Panc1 (cell line): ENCODE measurements at regions not wholly inside any gene's neighbourhood (a gene's known extent, or its start where the extent isn't known, plus 50 kb on each side); places are given as distances from the start of the nearest gene placed in this dataset.

Experiments used
- POLR2AphosphoS5 ChIP-seq: IDR thresholded peaks from 2 replicates; pipeline ENCODE4 v1.6.1; 2012; ENCODE audit warnings: mild to moderate bottlenecking, low read depth, low read length, moderate library complexity
- SIN3A ChIP-seq: IDR thresholded peaks from 2 replicates; pipeline ENCODE4 v1.6.1; 2012; ENCODE audit warnings: low read depth, mild to moderate bottlenecking, low read length, moderate library complexity, borderline replicate concordance; ENCODE audit not compliant: insufficient read depth
- TF ChIP-seq, protein P1 (sequence below): fragments of 450-650 bp; IDR thresholded peaks from 2 replicates; pipeline ENCODE4 v1.5.1; 2017; ENCODE audit warnings: mild to moderate bottlenecking
- TF ChIP-seq, protein P2 (sequence below), 2 experiments: IDR thresholded peaks; 2 replicates each; pipeline ENCODE4 v1.6.1; 2011 to 2012; ENCODE audit warnings: low read depth in 2 of 2, control low read depth in 1 of 2, low read length in 1 of 2, mild to moderate bottlenecking in 1 of 2, moderate library complexity in 1 of 2; ENCODE audit not compliant: insufficient read depth in 1 of 2

DNA sequence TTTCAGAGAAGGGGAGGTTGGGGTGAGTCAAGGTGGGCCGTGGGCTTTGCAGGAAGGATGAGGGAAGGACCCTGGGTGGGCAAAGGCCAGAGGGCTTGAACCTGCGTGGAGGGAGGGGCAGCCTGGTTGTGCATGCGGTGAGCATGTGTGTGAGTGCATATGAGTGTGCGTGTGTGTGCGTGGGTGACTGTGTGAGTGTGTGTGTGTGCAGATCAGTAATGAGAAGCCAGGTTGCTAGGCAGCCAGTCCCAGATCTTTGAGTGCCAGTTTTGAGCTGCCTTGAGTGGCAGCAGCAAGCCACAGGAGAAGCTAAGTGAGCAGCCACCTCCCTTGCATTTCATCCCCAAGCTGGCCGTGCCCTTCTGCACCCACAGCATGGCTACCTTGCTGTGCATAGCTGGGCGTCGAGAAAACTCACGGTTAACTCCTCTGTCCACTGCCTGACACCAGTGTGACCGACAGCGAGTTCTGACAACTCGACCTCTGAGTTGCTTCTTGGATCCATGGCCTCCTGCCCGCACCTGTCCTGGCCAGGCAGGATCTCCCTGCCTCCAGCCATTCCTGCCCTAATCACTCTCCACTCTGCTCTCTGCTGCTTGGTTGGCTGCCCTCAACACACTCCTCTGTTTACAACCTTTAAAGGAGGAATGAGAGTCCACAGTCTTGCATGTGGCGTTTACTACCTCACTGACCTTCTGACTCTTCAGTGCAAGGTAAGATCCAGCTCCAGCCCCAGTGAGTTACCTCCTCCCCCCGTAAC, 775.4 kb downstream of the TYW1 start:
- TF ChIP-seq, protein P1, sequence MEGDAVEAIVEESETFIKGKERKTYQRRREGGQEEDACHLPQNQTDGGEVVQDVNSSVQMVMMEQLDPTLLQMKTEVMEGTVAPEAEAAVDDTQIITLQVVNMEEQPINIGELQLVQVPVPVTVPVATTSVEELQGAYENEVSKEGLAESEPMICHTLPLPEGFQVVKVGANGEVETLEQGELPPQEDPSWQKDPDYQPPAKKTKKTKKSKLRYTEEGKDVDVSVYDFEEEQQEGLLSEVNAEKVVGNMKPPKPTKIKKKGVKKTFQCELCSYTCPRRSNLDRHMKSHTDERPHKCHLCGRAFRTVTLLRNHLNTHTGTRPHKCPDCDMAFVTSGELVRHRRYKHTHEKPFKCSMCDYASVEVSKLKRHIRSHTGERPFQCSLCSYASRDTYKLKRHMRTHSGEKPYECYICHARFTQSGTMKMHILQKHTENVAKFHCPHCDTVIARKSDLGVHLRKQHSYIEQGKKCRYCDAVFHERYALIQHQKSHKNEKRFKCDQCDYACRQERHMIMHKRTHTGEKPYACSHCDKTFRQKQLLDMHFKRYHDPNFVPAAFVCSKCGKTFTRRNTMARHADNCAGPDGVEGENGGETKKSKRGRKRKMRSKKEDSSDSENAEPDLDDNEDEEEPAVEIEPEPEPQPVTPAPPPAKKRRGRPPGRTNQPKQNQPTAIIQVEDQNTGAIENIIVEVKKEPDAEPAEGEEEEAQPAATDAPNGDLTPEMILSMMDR = no peak
- TF ChIP-seq SIN3A = no peak
- TF ChIP-seq, protein P2, sequence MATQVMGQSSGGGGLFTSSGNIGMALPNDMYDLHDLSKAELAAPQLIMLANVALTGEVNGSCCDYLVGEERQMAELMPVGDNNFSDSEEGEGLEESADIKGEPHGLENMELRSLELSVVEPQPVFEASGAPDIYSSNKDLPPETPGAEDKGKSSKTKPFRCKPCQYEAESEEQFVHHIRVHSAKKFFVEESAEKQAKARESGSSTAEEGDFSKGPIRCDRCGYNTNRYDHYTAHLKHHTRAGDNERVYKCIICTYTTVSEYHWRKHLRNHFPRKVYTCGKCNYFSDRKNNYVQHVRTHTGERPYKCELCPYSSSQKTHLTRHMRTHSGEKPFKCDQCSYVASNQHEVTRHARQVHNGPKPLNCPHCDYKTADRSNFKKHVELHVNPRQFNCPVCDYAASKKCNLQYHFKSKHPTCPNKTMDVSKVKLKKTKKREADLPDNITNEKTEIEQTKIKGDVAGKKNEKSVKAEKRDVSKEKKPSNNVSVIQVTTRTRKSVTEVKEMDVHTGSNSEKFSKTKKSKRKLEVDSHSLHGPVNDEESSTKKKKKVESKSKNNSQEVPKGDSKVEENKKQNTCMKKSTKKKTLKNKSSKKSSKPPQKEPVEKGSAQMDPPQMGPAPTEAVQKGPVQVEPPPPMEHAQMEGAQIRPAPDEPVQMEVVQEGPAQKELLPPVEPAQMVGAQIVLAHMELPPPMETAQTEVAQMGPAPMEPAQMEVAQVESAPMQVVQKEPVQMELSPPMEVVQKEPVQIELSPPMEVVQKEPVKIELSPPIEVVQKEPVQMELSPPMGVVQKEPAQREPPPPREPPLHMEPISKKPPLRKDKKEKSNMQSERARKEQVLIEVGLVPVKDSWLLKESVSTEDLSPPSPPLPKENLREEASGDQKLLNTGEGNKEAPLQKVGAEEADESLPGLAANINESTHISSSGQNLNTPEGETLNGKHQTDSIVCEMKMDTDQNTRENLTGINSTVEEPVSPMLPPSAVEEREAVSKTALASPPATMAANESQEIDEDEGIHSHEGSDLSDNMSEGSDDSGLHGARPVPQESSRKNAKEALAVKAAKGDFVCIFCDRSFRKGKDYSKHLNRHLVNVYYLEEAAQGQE (IDR thresholded peaks at IDR 0.05; ENCODE audit: insufficient read depth in 1 of 2, low read depth in 2 of 2, low read length in 1 of 2) = no peak
- no peak for TF ChIP-seq POLR2AphosphoS5
